ENCODE measurements at regions not wholly inside any gene's neighbourhood (a gene's known extent, or its start where the extent isn't known, plus 50 kb on each side); places are given as distances from the start of the nearest gene placed in this dataset.

DNA sequence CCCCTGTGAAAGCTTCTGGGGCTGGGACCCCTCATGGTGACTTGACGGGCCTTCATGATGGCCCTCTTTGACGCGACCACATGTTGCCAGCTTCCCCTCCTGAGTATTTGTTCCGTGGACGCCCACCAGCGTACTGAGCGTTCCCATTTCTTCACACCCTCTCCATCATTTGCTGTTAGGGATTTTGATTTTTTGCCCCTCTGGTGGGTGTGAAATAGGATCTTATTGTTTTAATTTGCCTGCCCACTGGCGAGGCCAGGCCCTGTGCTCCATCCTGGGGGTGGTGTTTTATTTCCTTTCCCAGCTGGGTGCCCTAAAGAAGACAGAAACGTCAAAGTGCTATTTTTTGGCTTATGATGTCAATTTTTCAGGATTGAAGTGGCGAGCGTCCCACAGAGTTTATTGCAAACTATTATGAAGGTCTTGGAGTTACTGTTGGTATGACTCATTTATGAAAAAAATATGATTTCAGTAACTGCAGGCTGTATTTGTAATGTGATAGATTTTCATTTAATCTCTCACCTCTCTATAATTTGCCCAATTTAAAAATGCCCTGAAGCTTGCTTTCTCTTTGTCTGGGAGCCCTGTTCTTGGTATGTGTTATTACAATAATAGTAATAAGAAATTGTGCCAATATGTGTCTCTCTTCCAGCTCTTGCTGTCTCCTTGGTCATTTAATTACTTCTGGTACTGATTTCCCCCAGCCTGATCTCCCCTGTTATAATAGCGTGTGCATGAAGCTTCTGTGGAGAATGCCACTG lies 99.6 kb downstream of the SLC25A47 start:
- Mint-ChIP-seq H3K36me3 (peaks cover 2% of the 10 kb centered on the region), H3K4me3 (no peak overlapping the region), H3K9me3 (peaks cover 4% of the 10 kb centered on the region), H3K27ac (no peak overlapping the region), H3K27me3 (ENCODE audit: low read depth) (no peaks in the 10 kb centered on the region), H3K4me1 (peaks cover 13% of the 10 kb centered on the region)
- TF ChIP-seq, protein P1, sequence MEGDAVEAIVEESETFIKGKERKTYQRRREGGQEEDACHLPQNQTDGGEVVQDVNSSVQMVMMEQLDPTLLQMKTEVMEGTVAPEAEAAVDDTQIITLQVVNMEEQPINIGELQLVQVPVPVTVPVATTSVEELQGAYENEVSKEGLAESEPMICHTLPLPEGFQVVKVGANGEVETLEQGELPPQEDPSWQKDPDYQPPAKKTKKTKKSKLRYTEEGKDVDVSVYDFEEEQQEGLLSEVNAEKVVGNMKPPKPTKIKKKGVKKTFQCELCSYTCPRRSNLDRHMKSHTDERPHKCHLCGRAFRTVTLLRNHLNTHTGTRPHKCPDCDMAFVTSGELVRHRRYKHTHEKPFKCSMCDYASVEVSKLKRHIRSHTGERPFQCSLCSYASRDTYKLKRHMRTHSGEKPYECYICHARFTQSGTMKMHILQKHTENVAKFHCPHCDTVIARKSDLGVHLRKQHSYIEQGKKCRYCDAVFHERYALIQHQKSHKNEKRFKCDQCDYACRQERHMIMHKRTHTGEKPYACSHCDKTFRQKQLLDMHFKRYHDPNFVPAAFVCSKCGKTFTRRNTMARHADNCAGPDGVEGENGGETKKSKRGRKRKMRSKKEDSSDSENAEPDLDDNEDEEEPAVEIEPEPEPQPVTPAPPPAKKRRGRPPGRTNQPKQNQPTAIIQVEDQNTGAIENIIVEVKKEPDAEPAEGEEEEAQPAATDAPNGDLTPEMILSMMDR (IDR thresholded peaks at IDR 0.05; ENCODE audit: unreplicated experiment), result no peak
- DNase-seq (ENCODE audit: low spot score in 2 of 2, unreplicated experiment in 2 of 2), result no peak

DNA sequence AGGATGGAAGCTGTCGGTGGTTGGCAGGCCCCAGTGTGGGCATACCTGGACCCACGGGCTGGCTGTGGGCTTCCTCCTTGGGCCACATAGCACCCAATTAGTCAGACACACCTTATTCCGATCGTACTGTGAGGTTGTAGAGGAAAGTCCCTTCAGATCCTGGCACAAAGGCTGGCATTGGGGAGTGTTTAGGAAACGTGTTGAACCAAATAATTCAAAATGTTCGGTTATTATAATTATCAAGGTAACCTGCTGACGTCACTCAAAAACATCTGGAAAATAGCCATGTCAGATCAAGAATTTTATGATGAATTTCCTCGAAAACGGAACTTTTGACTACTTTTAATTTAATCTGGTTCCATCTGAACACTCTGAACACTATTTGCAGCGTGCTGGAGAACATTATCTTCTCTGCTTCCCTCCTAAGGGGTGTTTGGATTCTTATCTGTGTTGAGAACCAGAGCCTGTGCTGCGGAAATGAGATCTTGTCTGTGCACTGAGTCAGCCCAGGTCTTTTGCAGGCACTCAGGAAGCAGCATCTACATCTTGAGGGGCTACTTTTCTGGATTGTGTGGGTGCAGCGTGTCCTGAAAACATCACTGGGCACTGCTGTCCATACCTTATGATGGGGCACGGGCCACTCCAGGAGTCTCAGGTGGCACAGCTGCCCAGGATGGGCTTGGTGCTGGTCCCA lies 100.3 kb downstream of the SLC25A47 start:
- peaks cover 13% of the 10 kb centered on the region for H3K4me1 Mint-ChIP-seq
- no peak overlapping the region for H3K4me3 Mint-ChIP-seq
- H3K36me3 Mint-ChIP-seq, result peaks cover 2% of the 10 kb centered on the region
- no peaks in the 10 kb centered on the region for H3K27me3 Mint-ChIP-seq (ENCODE audit: low read depth)
- TF ChIP-seq, protein P1 (IDR thresholded peaks at IDR 0.05; ENCODE audit: unreplicated experiment), result no peak
- DNase-seq (ENCODE audit: low spot score in 2 of 2, unreplicated experiment in 2 of 2), result no peak
- H3K9me3 Mint-ChIP-seq, result peaks cover 4% of the 10 kb centered on the region
- no peak overlapping the region for H3K27ac Mint-ChIP-seq

- DNase-seq (ENCODE audit: low spot score in 2 of 2, unreplicated experiment in 2 of 2), result no peak
- no peak overlapping the region for H3K27ac Mint-ChIP-seq
- peaks cover 11% of the 10 kb centered on the region for H3K4me1 Mint-ChIP-seq
- H3K4me3 Mint-ChIP-seq, result no peak overlapping the region
- no peaks in the 10 kb centered on the region for H3K36me3 Mint-ChIP-seq
- no peaks in the 10 kb centered on the region for H3K9me3 Mint-ChIP-seq
- TF ChIP-seq, protein P1 (IDR thresholded peaks at IDR 0.05; ENCODE audit: unreplicated experiment), result no peak
- H3K27me3 Mint-ChIP-seq (ENCODE audit: low read depth), result no peaks in the 10 kb centered on the region
These were observed 101.6 kb downstream of the SLC25A47 start for GRCh38 chr14:100424504-100425428.

- Mint-ChIP-seq H3K27me3 (ENCODE audit: low read depth) (no peaks in the 10 kb centered on the region), H3K4me1 (peaks cover 10% of the 10 kb centered on the region), H3K9me3 (no peaks in the 10 kb centered on the region), H3K4me3 (no peak overlapping the region), H3K27ac (no peak overlapping the region), H3K36me3 (no peaks in the 10 kb centered on the region)
- TF ChIP-seq, protein P1 (IDR thresholded peaks at IDR 0.05; ENCODE audit: unreplicated experiment), result no peak
- no peak for DNase-seq (ENCODE audit: low spot score in 2 of 2, unreplicated experiment in 2 of 2)
These were observed 102.3 kb downstream of the SLC25A47 start for GRCh38 chr14:100425429-100425827.

DNA sequence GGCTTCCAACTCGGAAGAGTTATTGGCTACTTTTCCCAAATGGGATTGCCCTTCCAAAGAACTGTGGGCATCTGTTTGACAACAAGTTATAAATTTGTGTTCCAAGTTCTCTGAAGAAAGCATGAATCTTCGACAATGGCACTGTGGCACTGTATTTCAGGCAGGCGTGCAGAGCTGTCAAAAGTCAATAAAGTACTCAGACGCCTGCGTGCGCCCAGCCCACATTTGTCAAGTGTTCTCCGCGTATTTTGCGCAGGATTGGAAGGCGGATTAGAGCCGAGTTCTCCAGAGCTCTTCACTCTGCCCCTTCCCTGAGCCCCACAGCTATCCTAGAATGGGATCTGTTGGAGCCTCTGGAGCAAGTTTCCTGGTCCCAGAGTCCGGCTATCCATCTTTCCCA lies 103.2 kb downstream of the SLC25A47 start:
- Mint-ChIP-seq H3K27me3 (ENCODE audit: low read depth) (no peaks in the 10 kb centered on the region), H3K9me3 (no peaks in the 10 kb centered on the region), H3K36me3 (no peaks in the 10 kb centered on the region), H3K4me3 (no peak overlapping the region), H3K27ac (no peak overlapping the region), H3K4me1 (peaks cover 10% of the 10 kb centered on the region)
- no peak for DNase-seq (ENCODE audit: low spot score in 2 of 2, unreplicated experiment in 2 of 2)
- TF ChIP-seq, protein P1 (IDR thresholded peaks at IDR 0.05; ENCODE audit: unreplicated experiment), result no peak
